ENCODE measurements at regions not wholly inside any gene's neighbourhood (a gene's known extent, or its start where the extent isn't known, plus 50 kb on each side); places are given as distances from the start of the nearest gene placed in this dataset.
"Not testable (repeated sequence)": the region's sequence is repeated elsewhere in the genome, so short reads cannot be mapped to it uniquely, and the experiment has no call there.

- DNase-seq (ENCODE audit: low read depth in 2 of 2) = not testable (repeated sequence)
These were observed 171.1 kb upstream of the CCNG1 start for GRCh38 chr5:163266249-163266648.

GRCh38 chr5:163269624-163270023 lies 167.8 kb upstream of the CCNG1 start:
- DNase-seq (ENCODE audit: low read depth in 2 of 2) = no peak

- DNase-seq (ENCODE audit: low read depth in 2 of 2) = no peak
These were observed 160.9 kb upstream of the CCNG1 start for GRCh38 chr5:163276466-163276865.

GRCh38 chr5:163280897-163281296 lies 156.5 kb upstream of the CCNG1 start:
- DNase-seq (ENCODE audit: low read depth in 2 of 2) = not testable (repeated sequence)

- no peak for DNase-seq (ENCODE audit: low read depth in 2 of 2)
These were observed 155.9 kb upstream of the CCNG1 start for GRCh38 chr5:163281512-163281911.

- DNase-seq (ENCODE audit: low read depth in 2 of 2) = no peak
These were observed 143.6 kb upstream of the CCNG1 start for GRCh38 chr5:163293836-163294235.

GRCh38 chr5:163303718-163304117 lies 133.7 kb upstream of the CCNG1 start:
- DNase-seq (ENCODE audit: low read depth in 2 of 2) = no peak

- DNase-seq (ENCODE audit: low read depth in 2 of 2) = no peak
These were observed 131.7 kb upstream of the CCNG1 start for GRCh38 chr5:163305655-163306054.

GRCh38 chr5:163306421-163306820 lies 131.0 kb upstream of the CCNG1 start:
- DNase-seq (ENCODE audit: low read depth in 2 of 2) = no peak

GRCh38 chr5:163309914-163310313 lies 127.5 kb upstream of the CCNG1 start:
- DNase-seq (ENCODE audit: low read depth in 2 of 2) = no peak

GRCh38 chr5:163310997-163311396 lies 126.4 kb upstream of the CCNG1 start:
- no peak for DNase-seq (ENCODE audit: low read depth in 2 of 2)

GRCh38 chr5:163312598-163312997 lies 124.8 kb upstream of the CCNG1 start:
- no peak for DNase-seq (ENCODE audit: low read depth in 2 of 2)

- not testable (repeated sequence) for DNase-seq (ENCODE audit: low read depth in 2 of 2)
These were observed 124.3 kb upstream of the CCNG1 start for GRCh38 chr5:163313049-163313448.

- DNase-seq (ENCODE audit: low read depth in 2 of 2) = not testable (repeated sequence)
These were observed 121.0 kb upstream of the CCNG1 start for GRCh38 chr5:163316374-163316773.

- no peak for DNase-seq (ENCODE audit: low read depth in 2 of 2)
These were observed 118.7 kb upstream of the CCNG1 start for GRCh38 chr5:163318707-163319106.

- no peak for DNase-seq (ENCODE audit: low read depth in 2 of 2)
These were observed 115.9 kb upstream of the CCNG1 start for GRCh38 chr5:163321511-163321910.

GRCh38 chr5:163330723-163331668 lies 106.4 kb upstream of the CCNG1 start:
- DNase-seq (ENCODE audit: low read depth in 2 of 2) = no peak

GRCh38 chr5:163336074-163336473 lies 101.3 kb upstream of the CCNG1 start:
- not testable (repeated sequence) for DNase-seq (ENCODE audit: low read depth in 2 of 2)

GRCh38 chr5:163339148-163339547 lies 98.2 kb upstream of the CCNG1 start:
- no peak for DNase-seq (ENCODE audit: low read depth in 2 of 2)

- DNase-seq (ENCODE audit: low read depth in 2 of 2) = not testable (repeated sequence)
These were observed 97.0 kb upstream of the CCNG1 start for GRCh38 chr5:163340378-163340777.

GRCh38 chr5:163342306-163342705 lies 95.1 kb upstream of the CCNG1 start:
- no peak for DNase-seq (ENCODE audit: low read depth in 2 of 2)

GRCh38 chr5:163345216-163345615 lies 92.2 kb upstream of the CCNG1 start:
- DNase-seq (ENCODE audit: low read depth in 2 of 2) = no peak

GRCh38 chr5:163347671-163348070 lies 89.7 kb upstream of the CCNG1 start:
- peak; percentile 2 for DNase-seq (ENCODE audit: low read depth in 2 of 2)
